Heart left ventricle (tissue), 13 donors: ENCODE measurements at regions not wholly inside any gene's neighbourhood (a gene's known extent, or its start where the extent isn't known, plus 50 kb on each side); places are given as distances from the start of the nearest gene placed in this dataset.

Experiments used
- POLR2A ChIP-seq, 2 donors: fragments of 450-650 bp; IDR thresholded peaks; one replicate each; pipeline ENCODE4 v1.6.1; 2017; ENCODE audit warnings: antibody characterized with exemption in 2 of 2, mild to moderate bottlenecking in 2 of 2, moderate library complexity in 2 of 2
- TF ChIP-seq, protein P1 (sequence below), 12 donors: fragments of 200-600 bp; sonication (generic) in 4 of 12; IDR thresholded peaks; one replicate each; pipeline versions ENCODE4 v1.5.0 to v1.8.0; 2018 to 2022; ENCODE audit warnings: antibody characterized with exemption in 12 of 12, mild to moderate bottlenecking in 5 of 12
- donor health status: ischemic (EF 13 %, LVEDD 7.1; RV severe dilation, severe dysfunction).
- donor health status: DM: no; HTN: yes; CAD: no.
- donor health status: DM: no; HTN: no; CAD: no.
- donor health status: ischemic (EF 25% LVEDD 6.9; RV normal size, moderate dysfunction).
- donor health status: ischemic (EF 25% LVEDD 5.7; RV mildly dilated, moderate dysfunction).
- donor health status: ischemic (EF 35%, LVEDD 5.7; RV mildly dilated, moderate dysfunction).
- donor health status: nonischemic (EF 11% LVEDD 7.7; RV severe dilation, severe dysfunction).
- donor health status: DM: yes; HTN: yes; CAD: no.
- donor health status: PGD.
- donor health status: ischemic (EF 29% LVEDD 5.4; RV normal size, mild dysfunction).
- donor health status: nonischemic (EF 23%, LVEDD 6.1; RV moderate dilation, normal function).

DNA sequence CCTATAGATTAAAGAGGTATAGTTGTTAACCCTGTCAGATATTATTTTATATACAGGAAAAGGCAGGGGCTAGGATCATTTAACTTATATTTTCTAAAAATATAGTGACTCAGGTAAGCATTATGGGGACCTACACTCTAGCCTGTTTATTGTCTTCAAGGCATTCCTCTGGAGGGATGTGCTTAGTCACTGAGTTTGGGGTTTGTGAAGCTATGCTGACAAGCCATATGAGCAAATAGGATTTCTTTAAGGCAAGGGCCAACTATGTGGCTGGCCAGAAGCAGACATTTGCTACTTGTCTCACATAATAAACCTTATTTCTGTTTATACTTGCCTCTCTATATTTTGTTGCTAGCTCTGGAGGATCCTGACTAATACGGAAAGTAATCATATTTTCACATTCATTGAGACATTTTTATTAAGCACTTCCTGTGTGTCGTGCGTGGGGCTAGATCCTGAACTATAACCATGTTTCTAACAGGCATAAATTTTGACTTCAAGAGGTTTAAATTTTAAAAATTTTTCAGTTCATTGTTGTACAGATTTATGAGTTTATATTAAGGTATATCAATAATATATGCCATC lies 153.4 kb downstream of the OTOL1 start:
- TF ChIP-seq, protein P1, sequence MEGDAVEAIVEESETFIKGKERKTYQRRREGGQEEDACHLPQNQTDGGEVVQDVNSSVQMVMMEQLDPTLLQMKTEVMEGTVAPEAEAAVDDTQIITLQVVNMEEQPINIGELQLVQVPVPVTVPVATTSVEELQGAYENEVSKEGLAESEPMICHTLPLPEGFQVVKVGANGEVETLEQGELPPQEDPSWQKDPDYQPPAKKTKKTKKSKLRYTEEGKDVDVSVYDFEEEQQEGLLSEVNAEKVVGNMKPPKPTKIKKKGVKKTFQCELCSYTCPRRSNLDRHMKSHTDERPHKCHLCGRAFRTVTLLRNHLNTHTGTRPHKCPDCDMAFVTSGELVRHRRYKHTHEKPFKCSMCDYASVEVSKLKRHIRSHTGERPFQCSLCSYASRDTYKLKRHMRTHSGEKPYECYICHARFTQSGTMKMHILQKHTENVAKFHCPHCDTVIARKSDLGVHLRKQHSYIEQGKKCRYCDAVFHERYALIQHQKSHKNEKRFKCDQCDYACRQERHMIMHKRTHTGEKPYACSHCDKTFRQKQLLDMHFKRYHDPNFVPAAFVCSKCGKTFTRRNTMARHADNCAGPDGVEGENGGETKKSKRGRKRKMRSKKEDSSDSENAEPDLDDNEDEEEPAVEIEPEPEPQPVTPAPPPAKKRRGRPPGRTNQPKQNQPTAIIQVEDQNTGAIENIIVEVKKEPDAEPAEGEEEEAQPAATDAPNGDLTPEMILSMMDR (IDR thresholded peaks at IDR 0.05): no peak
- TF ChIP-seq POLR2A (IDR thresholded peaks at IDR 0.05): no peak
